NCI-H748 treated with DMSO at 0.1 percent for 48 hours (cell line): ENCODE measurements at regions not wholly inside any gene's neighbourhood (a gene's known extent, or its start where the extent isn't known, plus 50 kb on each side); places are given as distances from the start of the nearest gene placed in this dataset.
"Not testable (repeated sequence)": the region's sequence is repeated elsewhere in the genome, so short reads cannot be mapped to it uniquely, and the experiment has no call there.

Source experiments
- DNase-seq: peaks from one replicate; lab custom pipeline; 2025; lab: John Stamatoyannopoulos, UW

DNA sequence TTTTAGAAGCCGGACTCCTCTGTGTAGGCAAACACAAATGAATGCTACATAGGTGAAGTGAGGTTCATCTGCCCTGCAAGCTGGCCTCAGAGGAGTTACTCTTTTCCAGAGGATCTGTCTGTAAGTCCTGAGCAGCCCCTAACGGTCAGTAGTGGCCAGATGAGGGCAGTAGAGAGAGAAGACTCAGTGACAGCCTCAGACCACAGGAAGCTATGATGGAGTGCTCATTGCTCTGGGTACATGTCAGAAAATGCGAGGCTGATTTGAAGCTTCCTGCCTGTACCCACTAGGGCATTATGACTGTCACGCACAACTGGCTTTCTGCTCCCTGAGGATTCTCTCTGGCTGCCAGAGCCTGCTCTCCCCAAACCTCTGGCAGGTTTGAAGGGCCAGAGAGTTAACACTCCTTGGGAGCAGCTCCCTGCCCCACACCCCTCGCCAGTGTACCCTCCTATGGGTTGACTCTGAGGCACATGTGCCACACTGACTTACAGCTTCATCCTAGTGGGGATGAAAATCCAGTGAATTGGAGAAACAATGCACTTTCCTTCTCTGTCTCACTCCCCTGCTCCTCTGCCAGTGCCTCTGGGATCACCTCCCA lies 141.5 kb downstream of the GABRG2 start:
- DNase-seq = peak; percentile 12

DNA sequence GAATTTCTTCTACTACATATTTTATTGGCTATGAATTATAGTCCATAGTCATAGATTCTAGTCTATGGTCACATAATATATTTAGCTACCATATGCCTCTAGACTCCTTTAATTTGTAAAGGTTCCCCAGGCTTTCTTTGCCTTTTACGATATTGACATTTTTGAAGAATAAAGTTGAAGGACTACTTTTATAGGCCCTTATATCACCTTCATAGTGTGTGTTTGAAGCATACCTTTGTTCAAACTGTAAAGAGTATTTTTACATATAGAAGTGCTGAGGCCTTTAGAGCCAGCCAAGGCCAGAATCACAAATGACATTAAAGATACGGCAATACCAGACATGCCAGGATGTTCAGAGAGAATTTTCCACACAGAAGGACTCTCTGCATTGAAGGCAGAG lies 147.0 kb downstream of the GABRG2 start:
- DNase-seq = no peak

DNA sequence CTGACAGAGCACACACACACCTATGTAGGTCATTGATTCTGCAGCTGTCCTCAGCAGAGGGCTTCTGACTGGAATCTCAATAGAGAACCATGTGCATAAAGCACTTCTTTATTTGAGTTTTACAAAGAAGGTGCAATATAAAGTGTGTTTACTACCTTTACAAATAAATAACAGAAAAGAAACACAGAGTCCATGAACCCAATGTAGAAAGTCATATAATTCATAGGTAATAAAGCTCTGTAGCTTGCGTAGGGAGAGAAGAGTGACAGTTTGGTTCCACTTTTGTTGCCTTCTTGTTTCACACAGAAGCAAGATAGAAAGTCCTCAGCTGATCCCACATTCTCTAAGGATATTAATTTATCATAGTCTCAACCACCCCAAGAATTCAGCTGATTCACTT lies 149.5 kb downstream of the GABRG2 start:
- no peak for DNase-seq

GRCh38 chr5:162221910-162222309 lies 154.3 kb downstream of the GABRG2 start:
- DNase-seq = no peak

DNA sequence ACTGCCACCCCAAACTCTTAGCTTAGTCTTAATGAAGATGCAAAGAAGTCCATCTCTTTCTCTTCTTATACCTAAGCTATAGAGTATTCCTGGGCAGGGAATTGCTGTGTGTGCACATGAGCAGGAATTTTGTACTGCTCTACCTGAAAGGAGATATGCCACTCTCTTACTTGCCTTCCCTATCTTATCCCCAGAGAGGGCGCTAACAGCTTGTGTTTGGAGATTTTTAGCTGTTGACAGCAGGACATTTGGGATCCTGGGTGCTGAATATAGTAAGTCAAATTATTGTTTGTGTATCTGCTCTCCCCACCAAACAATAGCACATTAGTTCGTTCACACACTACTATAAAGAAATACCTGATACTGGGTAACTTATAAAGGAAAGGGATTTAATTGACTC lies 159.5 kb downstream of the GABRG2 start:
- no peak for DNase-seq

DNA sequence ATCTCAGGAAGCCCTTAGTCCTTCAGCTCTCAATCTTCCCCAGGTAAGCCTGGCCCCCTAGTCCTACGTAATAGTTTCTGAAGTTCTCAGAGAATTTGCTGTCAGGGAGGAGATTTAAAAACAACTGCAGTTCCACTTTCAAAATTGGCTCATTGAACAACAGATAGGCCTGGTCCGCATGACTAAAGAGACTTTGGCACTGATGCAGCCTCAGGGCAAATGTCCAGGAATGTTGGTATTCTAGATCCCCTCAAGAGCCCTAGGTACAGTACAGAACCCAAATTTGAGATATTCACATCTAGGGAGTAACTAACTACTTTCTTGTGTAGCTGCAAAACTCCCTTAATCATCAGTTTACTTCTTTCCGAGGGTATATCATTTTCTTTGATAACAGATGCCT lies 162.8 kb downstream of the GABRG2 start:
- no peak for DNase-seq

DNA sequence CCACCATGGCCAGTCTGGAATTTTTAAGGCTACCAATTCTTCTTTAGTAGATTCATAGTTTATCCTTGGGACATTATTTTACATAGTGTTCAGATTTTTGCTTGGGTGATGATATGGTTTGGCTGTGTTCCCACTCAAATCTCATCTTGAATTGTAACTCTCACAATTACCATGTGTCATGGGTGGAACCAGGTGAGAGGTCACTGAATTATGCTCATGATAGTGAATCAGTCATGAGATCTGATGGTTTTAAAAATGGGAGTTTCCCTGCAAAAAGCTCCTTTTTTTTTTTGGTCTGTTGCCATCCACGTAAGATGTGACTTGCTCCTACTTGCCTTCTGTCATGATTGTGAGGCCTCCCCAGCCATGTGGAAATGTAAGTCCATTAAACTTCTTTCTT lies 163.9 kb downstream of the GABRG2 start:
- no peak for DNase-seq

DNA sequence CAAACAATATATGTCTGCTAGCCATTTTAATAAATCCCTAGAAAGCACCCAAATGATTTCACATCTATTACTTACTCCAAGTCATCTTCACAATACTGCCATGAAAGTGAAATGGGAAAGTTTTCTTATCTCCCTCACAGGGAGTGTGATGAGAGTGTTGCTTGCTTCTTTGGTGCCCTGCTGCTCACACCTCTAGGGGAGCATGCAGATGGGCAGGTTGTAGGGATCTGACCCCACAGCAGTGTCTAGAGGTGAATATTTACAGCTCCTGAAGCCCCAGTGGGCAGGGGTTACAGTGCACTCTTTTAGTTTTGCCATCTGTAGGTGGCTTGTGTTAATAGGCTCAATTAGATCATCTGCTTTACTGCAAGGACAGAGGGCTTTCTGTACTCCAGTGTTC lies 173.2 kb downstream of the GABRG2 start:
- DNase-seq = no peak

DNA sequence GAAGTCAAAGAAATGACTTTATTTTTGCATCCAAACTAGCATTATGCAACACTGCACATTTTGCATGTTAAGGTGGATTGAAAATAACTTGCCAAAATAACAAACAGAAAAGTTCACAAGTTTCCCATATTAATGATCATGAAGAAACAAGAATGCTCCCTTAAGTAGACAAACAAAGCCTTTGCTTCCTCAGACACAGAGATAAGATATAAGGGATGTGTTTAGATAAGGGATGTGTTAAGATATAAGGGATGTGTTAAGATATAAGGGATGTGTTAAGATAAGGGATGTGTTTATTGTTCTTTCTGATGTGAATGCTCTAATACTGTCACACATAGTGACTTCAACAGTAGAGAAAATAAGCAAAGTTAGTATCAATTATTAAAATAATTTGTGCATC lies 174.8 kb downstream of the GABRG2 start:
- no peak for DNase-seq

DNA sequence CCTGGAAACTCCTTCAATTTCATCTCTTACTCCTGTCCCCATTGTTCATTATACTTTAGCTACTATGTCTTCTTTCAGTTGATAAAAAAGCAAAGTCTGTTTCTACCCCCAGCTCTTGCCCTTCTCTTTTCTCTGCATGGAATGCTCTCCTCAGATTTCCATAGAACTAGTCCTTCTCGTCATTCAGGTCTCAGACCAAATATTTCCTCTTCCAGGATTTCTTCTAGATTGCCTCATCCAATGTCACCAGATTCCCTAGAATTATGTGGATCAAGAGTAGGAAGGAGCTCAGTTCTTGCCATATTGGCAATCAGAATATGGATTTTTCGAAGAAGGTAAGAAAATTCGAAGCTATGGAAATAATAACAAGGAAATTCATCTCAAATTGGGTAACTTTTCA lies 176.1 kb downstream of the GABRG2 start:
- no peak for DNase-seq

- DNase-seq = no peak
Observed at GRCh38 chr5:162248107-162248713, 180.6 kb downstream of the GABRG2 start.

GRCh38 chr5:162256711-162257110 lies 189.1 kb downstream of the GABRG2 start:
- DNase-seq = no peak

DNA sequence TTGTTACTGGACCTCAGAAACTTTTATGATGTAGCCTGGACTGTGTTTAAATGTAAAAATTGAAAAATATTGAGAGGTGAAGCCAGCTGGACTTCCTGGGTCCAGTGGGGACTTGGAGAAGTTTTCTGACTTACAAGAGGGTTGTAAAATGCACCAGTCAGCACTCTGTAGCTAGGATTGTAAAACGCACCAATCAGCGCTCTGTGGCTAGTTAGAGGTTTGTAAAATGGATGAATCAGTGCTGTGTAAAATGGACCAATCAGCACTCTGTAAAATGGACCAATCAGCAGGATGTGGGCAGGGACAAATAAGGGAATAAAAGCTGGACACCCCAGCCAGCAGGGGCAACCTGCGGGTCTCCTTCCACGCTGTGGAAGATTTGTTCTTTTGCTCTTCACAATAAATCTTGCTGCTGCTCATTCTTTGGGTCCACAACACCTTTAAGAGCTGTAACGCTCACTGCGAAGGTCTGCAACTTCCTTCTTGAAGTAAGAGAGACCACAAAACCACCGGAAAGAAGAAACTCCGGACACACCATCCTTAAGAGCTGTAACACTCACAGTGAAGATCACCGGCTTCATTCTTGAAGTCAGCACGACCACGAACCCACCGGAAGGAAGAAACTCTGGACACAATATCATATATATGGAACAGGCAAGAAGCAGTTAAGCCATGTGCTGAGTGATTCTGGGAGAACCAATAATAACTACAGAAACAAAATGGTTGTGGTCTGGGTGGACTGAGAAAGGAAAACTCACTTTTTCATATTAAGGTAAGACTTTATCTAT lies 201.3 kb downstream of the GABRG2 start:
- no peak for DNase-seq

DNA sequence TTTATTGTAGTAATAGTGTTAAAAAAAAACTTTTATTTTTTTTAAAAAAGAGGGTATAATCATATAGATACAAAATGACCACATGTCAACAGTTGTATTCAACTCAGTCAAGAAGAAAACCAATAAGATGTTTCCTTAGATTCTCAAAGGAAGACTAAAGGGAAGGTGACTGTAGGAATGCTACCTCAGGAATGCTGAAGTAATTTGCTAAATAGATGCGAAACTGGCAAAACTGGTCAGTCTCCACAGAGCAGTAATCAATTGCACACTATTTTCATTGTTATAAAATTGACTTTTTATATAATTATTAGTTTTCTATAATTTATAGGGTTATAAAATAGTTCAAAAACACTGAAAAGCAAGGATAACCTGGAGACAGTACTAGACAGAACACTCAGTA lies 204.8 kb downstream of the GABRG2 start:
- no peak for DNase-seq

DNA sequence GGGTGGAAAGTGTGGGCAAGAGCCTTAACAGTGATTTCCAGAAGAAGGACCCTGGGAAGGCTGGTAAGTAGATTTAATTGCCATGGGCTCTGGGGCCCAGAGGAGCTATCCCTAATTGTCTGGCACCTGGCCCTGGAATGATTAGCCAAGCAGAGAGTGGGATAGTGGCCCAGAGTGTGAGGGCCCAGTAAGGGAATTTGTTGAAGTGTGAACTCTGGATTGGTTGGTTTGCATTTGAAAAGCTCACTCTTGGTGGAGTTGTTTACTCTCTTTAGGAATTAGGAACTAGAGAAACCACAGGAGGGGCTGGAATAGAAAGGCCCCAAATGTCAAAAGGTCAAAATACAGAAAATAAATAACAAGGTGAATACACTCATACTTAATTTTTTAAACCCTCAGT lies 207.1 kb downstream of the GABRG2 start:
- no peak for DNase-seq

GRCh38 chr5:162275387-162275786 lies 207.8 kb downstream of the GABRG2 start:
- not testable (repeated sequence) for DNase-seq

DNA sequence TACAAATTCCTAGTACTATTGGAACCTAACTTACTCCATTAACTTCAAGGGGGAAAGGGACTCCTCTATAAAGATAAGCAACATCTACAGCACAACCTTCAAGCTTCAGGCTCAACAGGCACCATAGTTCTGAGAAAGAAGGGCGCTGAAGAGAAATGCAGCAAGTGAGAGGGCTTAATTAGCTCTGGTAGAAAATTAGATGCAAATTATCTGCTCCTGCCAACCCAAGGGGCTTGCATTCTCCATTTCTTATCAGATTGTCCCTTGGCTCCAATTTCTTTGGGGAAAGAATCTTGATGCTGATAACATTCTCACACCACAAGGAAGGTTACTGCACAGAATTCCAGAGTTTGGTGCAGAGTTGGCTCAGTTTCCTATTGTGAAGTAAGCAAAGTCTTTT lies 214.6 kb downstream of the GABRG2 start:
- no peak for DNase-seq

GRCh38 chr5:162283609-162284008 lies 216.0 kb downstream of the GABRG2 start:
- no peak for DNase-seq

DNA sequence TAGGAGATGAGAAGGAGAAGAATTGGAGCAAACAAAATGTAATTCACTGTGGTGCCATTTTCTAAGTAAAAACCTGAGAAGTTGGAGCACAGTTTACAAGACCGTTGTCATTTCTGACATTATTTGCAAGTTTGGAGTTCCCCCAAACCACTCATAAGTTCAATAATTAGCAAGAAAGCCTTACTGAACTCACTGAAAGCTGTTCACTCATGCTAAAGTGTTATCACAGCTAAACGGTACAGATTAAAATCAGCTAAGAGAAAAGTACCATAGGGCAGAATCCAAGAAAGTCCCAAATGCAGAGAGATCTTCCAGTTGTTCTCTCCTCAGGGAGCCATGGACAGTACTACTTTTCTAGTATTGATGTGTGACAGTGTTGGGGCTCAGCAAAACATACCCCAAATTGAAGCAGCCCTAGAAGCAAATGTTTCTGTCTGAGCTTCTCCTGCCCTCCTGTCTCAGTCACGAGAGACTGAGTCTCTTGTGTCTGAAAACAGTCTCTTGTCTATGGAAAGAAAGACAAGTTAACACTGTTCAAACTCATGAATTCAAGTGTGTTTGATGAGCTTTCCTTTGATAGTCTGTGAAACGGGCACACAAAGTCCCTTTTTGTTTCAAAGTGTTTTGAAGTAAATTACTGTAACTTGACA lies 221.2 kb downstream of the GABRG2 start:
- no peak for DNase-seq

- no peak for DNase-seq
Observed at GRCh38 chr5:162289489-162289888, 221.9 kb downstream of the GABRG2 start.

GRCh38 chr5:162299793-162300192 lies 232.2 kb downstream of the GABRG2 start:
- DNase-seq = no peak

DNA sequence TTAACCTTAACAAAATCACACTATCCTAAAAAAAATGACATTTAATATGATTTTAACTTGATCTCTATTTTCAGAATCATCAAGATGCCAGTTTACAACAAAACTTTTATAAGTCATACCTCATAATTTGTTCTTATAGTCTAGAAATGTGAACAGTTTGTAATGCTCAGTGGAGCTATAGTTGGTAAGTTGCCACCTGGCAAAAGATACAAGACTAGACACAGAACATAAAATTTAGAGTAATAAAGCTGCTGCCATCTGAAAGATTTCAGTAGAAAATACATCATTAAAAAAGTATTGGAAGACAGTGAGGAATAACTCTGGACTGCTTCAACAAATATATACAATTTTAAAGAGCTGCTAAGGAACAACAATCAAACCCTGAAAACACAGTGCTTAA lies 233.8 kb downstream of the GABRG2 start:
- no peak for DNase-seq

DNA sequence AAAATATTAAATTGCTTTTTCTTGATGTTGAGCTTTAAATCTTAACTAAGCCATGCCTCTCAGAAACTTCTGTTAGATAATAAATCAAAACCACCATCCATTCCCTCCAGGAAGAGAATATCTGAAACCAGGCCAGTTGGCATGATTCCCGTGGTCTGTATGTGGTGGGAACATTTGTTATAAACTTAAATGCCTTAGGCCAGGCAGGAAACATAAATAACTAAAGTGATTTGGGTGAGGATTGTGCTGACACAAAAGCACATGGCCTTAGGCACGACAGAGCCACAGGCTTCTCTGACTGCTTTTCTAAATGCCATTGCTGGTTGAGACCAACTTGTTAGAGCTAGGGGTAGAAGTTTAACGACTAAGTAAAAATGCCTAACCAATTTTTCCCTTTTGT lies 255.9 kb downstream of the GABRG2 start:
- DNase-seq = no peak
